Pancreas (tissue), 10 donors: ENCODE measurements at regions not wholly inside any gene's neighbourhood (a gene's known extent, or its start where the extent isn't known, plus 50 kb on each side); places are given as distances from the start of the nearest gene placed in this dataset.

Experiments
- ATAC-seq, 4 donors: fragments of 200-7000 bp; cut with Tn5 transposase; one replicate each; pipeline versions ENCODE4 v1.8.0 to v1.9.1; 2020; ENCODE audit warnings: mild to moderate bottlenecking in 4 of 4, moderate library complexity in 4 of 4
- DNase-seq, 6 donors: peaks; one replicate each; pipeline ENCODE4 v3.0.0-alpha.2; 2020
- FAIRE-seq: peaks from 2 replicates; lab custom pipeline; 2012; peaks lifted over from hg19 to GRCh38; lab: Jason Lieb, UNC
- H3K27ac ChIP-seq, 4 donors: fragments of 200-600 bp; sonication (generic); 1 replicate in 3 of 4; 2 replicates in 1 of 4; pipeline versions ENCODE4 v1.5.0 to v1.8.0; 2020
- H3K27me3 ChIP-seq, 4 donors: fragments of 200-600 bp; one replicate each; pipeline ENCODE4 v1.8.0; 2021
- H3K36me3 ChIP-seq, 3 donors: fragments of 200-600 bp; sonication (generic) in 1 of 3; one replicate each; pipeline versions ENCODE4 v1.5.0 to v1.8.0; 2020 to 2021
- H3K4me1 ChIP-seq, 3 donors: fragments of 200-600 bp; one replicate each; pipeline ENCODE4 v1.8.0; 2021
- H3K4me3 ChIP-seq, 4 donors: fragments of 200-600 bp; sonication (generic) in 2 of 4; one replicate each; pipeline versions ENCODE4 v1.5.0 to v1.8.0; 2020 to 2021
- H3K9me3 ChIP-seq, 4 donors: fragments of 200-600 bp; one replicate each; pipeline ENCODE4 v1.8.0; 2021
- CTCF ChIP-seq, 4 donors: fragments of 200-600 bp; sonication (generic) in 3 of 4; IDR thresholded peaks; one replicate each; pipeline versions ENCODE4 v1.5.0 to v1.8.0; 2021; ENCODE audit warnings: antibody characterized with exemption in 4 of 4
- WGBS, 2 donors: extraction: QIAGEN DNeasy Blood & Tissue Kit; methylation state at CpG; one replicate each; pipeline ENCODE4 v1.1.7; 2013; 5-methylcytosine and 5-hydroxymethylcytosine counted together
- intact Hi-C, 3 donors: fragments of 100-400 bp; cut with DNase I; formaldehyde crosslinking; loops; one replicate each; pipeline versions ENCODE4 v1.11.1 to v1.14.2; 2022
- donor health status: healthy with polysubstance abuse.
- donor health status: DM: no; HTN: no; CAD: no; lungs with moderate emphysema.
- donor health status: DM: no; HTN: no; CAD: no.
- donor health status: control.
- donor health status: control.
- donor health status: Bipolar disorder and iron deficiency.
- donor health status: DM: yes; HTN: yes; CAD: no.
- donor health status: DM: no; HTN: no; CAD: no.
- donor health status: DM: no; HTN: no; CAD: no.
- donor health status: DM: yes; HTN: yes; CAD: no.

- Histone ChIP-seq H3K36me3 (no peaks in the 10 kb centered on the region), H3K27ac (no peak overlapping the region), H3K4me3 (no peak overlapping the region), H3K27me3 (no peaks in the 10 kb centered on the region), H3K9me3 (no peaks in the 10 kb centered on the region), H3K4me1 (no peaks in the 10 kb centered on the region)
- 69 to 80% methylated on average over 12 of the region's 12 CpGs for WGBS, 2 donors
- intact Hi-C loops = no loop called here
- ATAC-seq (peak in 3 of 4 donors; percentile 32 to 72 (median 63)), DNase-seq (no peak), FAIRE-seq (no peak)
- no peak for TF ChIP-seq CTCF (IDR thresholded peaks at IDR 0.05)
These were observed 141.9 kb downstream of the ZIC5 start for GRCh38 chr13:99829593-99830239.

GRCh38 chr13:99829161-99829560 is 142.4 kb downstream of the ZIC5 start:
- TF ChIP-seq CTCF (IDR thresholded peaks at IDR 0.05) = no peak
- intact Hi-C loops = no loop called here
- Histone ChIP-seq H3K27me3 (no peaks in the 10 kb centered on the region), H3K4me1 (no peaks in the 10 kb centered on the region), H3K4me3 (no peak overlapping the region), H3K36me3 (no peaks in the 10 kb centered on the region), H3K9me3 (no peaks in the 10 kb centered on the region), H3K27ac (no peak overlapping the region)
- FAIRE-seq (no peak), ATAC-seq (no peak), DNase-seq (no peak)
- 87 to 88% methylated on average over 5 of the region's 5 CpGs for WGBS, 2 donors

- ATAC-seq (no peak), DNase-seq (no peak), FAIRE-seq (no peak)
- no peaks in the 10 kb centered on the region for H3K9me3 ChIP-seq
- 89 to 92% methylated on average over 8 of the region's 8 CpGs for WGBS, 2 donors
- no peak overlapping the region for H3K27ac ChIP-seq
- intact Hi-C loops = no loop called here
- H3K27me3 ChIP-seq = no peaks in the 10 kb centered on the region
- no peak for TF ChIP-seq CTCF (IDR thresholded peaks at IDR 0.05)
- no peaks in the 10 kb centered on the region for H3K36me3 ChIP-seq
- H3K4me3 ChIP-seq = no peak overlapping the region
- no peaks in the 10 kb centered on the region for H3K4me1 ChIP-seq
These were observed 142.8 kb downstream of the ZIC5 start for GRCh38 chr13:99828735-99829134.

- H3K4me3 ChIP-seq = no peak overlapping the region
- ATAC-seq = no peak
- H3K4me1 ChIP-seq = no peaks in the 10 kb centered on the region
- no peak for DNase-seq
- H3K27ac ChIP-seq = no peak overlapping the region
- no peaks in the 10 kb centered on the region for H3K27me3 ChIP-seq
- no peaks in the 10 kb centered on the region for H3K36me3 ChIP-seq
- FAIRE-seq = no peak
- no peak for TF ChIP-seq CTCF (IDR thresholded peaks at IDR 0.05)
- H3K9me3 ChIP-seq = no peaks in the 10 kb centered on the region
- intact Hi-C loops = no loop called here
- 75 to 83% methylated on average over 3 of the region's 3 CpGs for WGBS, 2 donors
These were observed 143.4 kb downstream of the ZIC5 start for GRCh38 chr13:99828123-99828522.

- 96% methylated on average over 12 of the region's 12 CpGs for whole genome bisulfite sequencing, 2 donors
- no peak for FAIRE-seq
- no peaks in the 10 kb centered on the region for H3K9me3 ChIP-seq
- ATAC-seq = no peak
- no peaks in the 10 kb centered on the region for H3K27me3 ChIP-seq
- no peaks in the 10 kb centered on the region for H3K4me1 ChIP-seq
- TF ChIP-seq CTCF (IDR thresholded peaks at IDR 0.05) = no peak
- intact Hi-C loops = no loop called here
- H3K36me3 ChIP-seq = no peaks in the 10 kb centered on the region
- no peak overlapping the region for H3K4me3 ChIP-seq
- DNase-seq = no peak
- no peak overlapping the region for H3K27ac ChIP-seq
These were observed 144.4 kb downstream of the ZIC5 start for GRCh38 chr13:99827011-99827772.
